Stimulated activated naive B cell treated with anti-CD40 and anti-IgM and Interleukin-4, amounts not matched to agents 10 μg/mL and 1 μg/mL and 100 μg/mL, for 72 hours (primary cell): ENCODE measurements at regions not wholly inside any gene's neighbourhood (a gene's known extent, or its start where the extent isn't known, plus 50 kb on each side); places are given as distances from the start of the nearest gene placed in this dataset.
"Not testable (repeated sequence)": the region's sequence is repeated elsewhere in the genome, so short reads cannot be mapped to it uniquely, and the experiment has no call there.

Experiments used
- ATAC-seq, 2 donors: fragments of 150-1000 bp; cut with Tn5 transposase; replicated peaks; 2 replicates each; pipeline ENCODE4 v1.10.0; 2021; ENCODE audit warnings: moderate library complexity in 1 of 2
- DNase-seq: peaks from one replicate; pipeline ENCODE4 v3.0.0; 2021
- H3K27ac Mint-ChIP-seq: one replicate; pipeline ENCODE4 v1.8.0; 2022; ENCODE audit warnings: mild to moderate bottlenecking, mixed read lengths
- H3K27me3 Mint-ChIP-seq, 2 donors: one replicate each; pipeline ENCODE4 v1.8.0; 2022; ENCODE audit warnings: mixed read lengths in 2 of 2
- H3K36me3 Mint-ChIP-seq, 2 donors: one replicate each; pipeline ENCODE4 v1.8.0; 2022; ENCODE audit warnings: mixed read lengths in 2 of 2, mild to moderate bottlenecking in 1 of 2
- H3K4me1 Mint-ChIP-seq, 2 donors: one replicate each; pipeline ENCODE4 v1.8.0; 2022; ENCODE audit warnings: mixed read lengths in 2 of 2, mild to moderate bottlenecking in 1 of 2
- H3K4me3 Mint-ChIP-seq, 2 donors: one replicate each; pipeline ENCODE4 v1.8.0; 2022; ENCODE audit warnings: mild to moderate bottlenecking in 2 of 2, mixed read lengths in 2 of 2, moderate library complexity in 1 of 2
- H3K9me3 Mint-ChIP-seq, 2 donors: one replicate each; pipeline ENCODE4 v1.8.0; 2022; ENCODE audit warnings: mixed read lengths in 2 of 2, mild to moderate bottlenecking in 1 of 2

GRCh38 chr21:18715606-18716005, 312.0 kb upstream of the TMPRSS15 start:
- no peak overlapping the region for H3K27ac Mint-ChIP-seq
- H3K4me3 Mint-ChIP-seq: no peak overlapping the region
- H3K36me3 Mint-ChIP-seq: peaks cover 0 to 1% of the 10 kb centered on the region in 2 donors
- peaks cover 7 to 9% of the 10 kb centered on the region in 2 donors for H3K9me3 Mint-ChIP-seq
- H3K4me1 Mint-ChIP-seq: no peaks in the 10 kb centered on the region
- no peaks in the 10 kb centered on the region for H3K27me3 Mint-ChIP-seq
- ATAC-seq (no peak), DNase-seq (no peak)

DNA sequence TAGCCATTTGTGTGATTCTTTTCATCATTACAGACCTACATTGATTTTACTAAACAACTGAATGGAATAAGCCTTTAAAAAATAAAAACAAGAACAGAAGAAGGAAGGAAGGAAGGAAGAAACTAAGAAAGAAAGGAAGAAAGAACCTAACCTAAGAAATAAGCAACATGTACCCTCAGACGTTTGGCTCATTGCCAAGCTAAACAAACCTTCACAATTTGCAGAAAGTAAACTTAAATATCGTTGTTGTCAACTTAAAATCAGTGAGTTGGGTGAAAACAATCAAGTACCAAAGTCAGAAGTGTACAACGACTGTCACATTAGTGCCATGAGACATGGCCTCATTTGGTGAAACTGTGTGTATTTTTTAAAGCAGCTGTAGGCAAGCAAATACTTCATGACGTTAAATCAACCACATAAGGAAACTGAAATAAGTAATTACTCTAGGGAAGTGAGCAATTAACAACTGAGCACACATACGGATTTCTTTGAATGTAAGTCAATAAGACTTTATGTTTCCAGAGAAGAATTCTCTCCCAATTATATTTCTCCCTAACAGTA, 313.1 kb upstream of the TMPRSS15 start:
- no peaks in the 10 kb centered on the region for H3K27me3 Mint-ChIP-seq
- H3K36me3 Mint-ChIP-seq: peaks cover 0 to 1% of the 10 kb centered on the region in 2 donors
- H3K4me1 Mint-ChIP-seq: no peaks in the 10 kb centered on the region
- ATAC-seq (no peak), DNase-seq (no peak)
- H3K9me3 Mint-ChIP-seq: peaks cover 5 to 7% of the 10 kb centered on the region in 2 donors
- H3K27ac Mint-ChIP-seq: no peak overlapping the region
- no peak overlapping the region for H3K4me3 Mint-ChIP-seq

- Mint-ChIP-seq H3K27ac (no peak overlapping the region), H3K27me3 (peaks cover 4 to 6% of the 10 kb centered on the region in 2 donors), H3K9me3 (no peaks in the 10 kb centered on the region), H3K36me3 (no peaks in the 10 kb centered on the region), H3K4me3 (no peak overlapping the region), H3K4me1 (no peaks in the 10 kb centered on the region)
- DNase-seq (no peak), ATAC-seq (no peak)
These were observed 318.6 kb upstream of the TMPRSS15 start for GRCh38 chr21:18722193-18722592.

GRCh38 chr21:18723171-18723570, 319.6 kb upstream of the TMPRSS15 start:
- ATAC-seq (no peak), DNase-seq (no peak)
- H3K36me3 Mint-ChIP-seq: no peaks in the 10 kb centered on the region
- H3K4me3 Mint-ChIP-seq: no peak overlapping the region
- H3K9me3 Mint-ChIP-seq: no peaks in the 10 kb centered on the region
- H3K4me1 Mint-ChIP-seq: no peaks in the 10 kb centered on the region
- peaks cover 4 to 6% of the 10 kb centered on the region in 2 donors for H3K27me3 Mint-ChIP-seq
- H3K27ac Mint-ChIP-seq: no peak overlapping the region

DNA sequence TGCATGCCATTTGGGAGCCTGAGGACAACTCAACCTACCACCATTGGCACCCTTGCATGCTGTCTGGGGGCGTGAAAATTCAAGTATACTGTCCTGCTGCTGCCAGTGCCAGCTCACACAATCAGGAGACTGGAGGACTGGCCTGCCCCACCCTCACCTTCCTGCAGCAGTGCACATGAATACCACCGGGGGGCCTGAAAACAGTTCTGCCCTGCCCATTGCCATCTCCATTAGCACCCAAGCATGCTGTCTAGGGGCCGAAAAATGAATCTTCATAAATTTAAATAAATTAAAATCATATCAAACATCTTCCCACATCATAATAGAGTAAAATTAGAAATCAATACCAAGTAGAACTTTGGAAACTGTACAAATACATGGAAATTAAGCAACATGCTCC, 322.1 kb upstream of the TMPRSS15 start:
- peaks cover 4 to 6% of the 10 kb centered on the region in 2 donors for H3K27me3 Mint-ChIP-seq
- H3K36me3 Mint-ChIP-seq: no peaks in the 10 kb centered on the region
- no peak overlapping the region for H3K27ac Mint-ChIP-seq
- H3K9me3 Mint-ChIP-seq: no peaks in the 10 kb centered on the region
- H3K4me3 Mint-ChIP-seq: no peak overlapping the region
- H3K4me1 Mint-ChIP-seq: no peaks in the 10 kb centered on the region
- DNase-seq (no peak), ATAC-seq (peak in 1 of 2 donors; percentile 54)

GRCh38 chr21:18741954-18742353, 338.4 kb upstream of the TMPRSS15 start:
- no peak for DNase-seq
- no peak for ATAC-seq
- no peaks in the 10 kb centered on the region for H3K4me1 Mint-ChIP-seq
- H3K27me3 Mint-ChIP-seq: no peaks in the 10 kb centered on the region
- no peaks in the 10 kb centered on the region for H3K36me3 Mint-ChIP-seq
- H3K4me3 Mint-ChIP-seq: no peak overlapping the region
- no peak overlapping the region for H3K27ac Mint-ChIP-seq
- H3K9me3 Mint-ChIP-seq: no peaks in the 10 kb centered on the region

- Mint-ChIP-seq H3K27ac (no peak overlapping the region), H3K4me3 (no peak overlapping the region), H3K27me3 (no peaks in the 10 kb centered on the region), H3K36me3 (no peaks in the 10 kb centered on the region), H3K9me3 (no peaks in the 10 kb centered on the region), H3K4me1 (no peaks in the 10 kb centered on the region)
- DNase-seq (no peak), ATAC-seq (no peak)
These were observed 339.9 kb upstream of the TMPRSS15 start for GRCh38 chr21:18743531-18743930.

DNA sequence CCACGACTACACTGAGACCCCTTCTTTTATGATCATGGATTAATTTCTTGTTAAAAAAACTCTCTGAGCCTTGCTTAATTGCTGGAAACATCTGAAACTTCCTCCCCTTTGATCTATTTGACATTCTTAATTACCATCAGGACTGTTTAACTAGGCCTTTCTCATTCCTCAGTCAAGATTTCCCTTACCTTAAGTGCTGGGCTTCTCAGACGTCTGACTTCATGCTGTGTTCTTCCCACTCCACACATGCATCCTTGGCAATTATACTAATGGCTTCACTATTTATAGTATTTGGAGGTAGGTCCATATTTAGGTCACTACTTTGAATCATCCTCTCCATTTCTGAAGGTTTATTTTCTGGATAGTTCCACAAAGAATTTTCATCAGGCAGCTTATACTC, 341.3 kb upstream of the TMPRSS15 start:
- ATAC-seq: no peak
- no peaks in the 10 kb centered on the region for H3K27me3 Mint-ChIP-seq
- H3K9me3 Mint-ChIP-seq: no peaks in the 10 kb centered on the region
- no peaks in the 10 kb centered on the region for H3K4me1 Mint-ChIP-seq
- no peak overlapping the region for H3K4me3 Mint-ChIP-seq
- H3K27ac Mint-ChIP-seq: no peak overlapping the region
- no peak for DNase-seq
- H3K36me3 Mint-ChIP-seq: no peaks in the 10 kb centered on the region

DNA sequence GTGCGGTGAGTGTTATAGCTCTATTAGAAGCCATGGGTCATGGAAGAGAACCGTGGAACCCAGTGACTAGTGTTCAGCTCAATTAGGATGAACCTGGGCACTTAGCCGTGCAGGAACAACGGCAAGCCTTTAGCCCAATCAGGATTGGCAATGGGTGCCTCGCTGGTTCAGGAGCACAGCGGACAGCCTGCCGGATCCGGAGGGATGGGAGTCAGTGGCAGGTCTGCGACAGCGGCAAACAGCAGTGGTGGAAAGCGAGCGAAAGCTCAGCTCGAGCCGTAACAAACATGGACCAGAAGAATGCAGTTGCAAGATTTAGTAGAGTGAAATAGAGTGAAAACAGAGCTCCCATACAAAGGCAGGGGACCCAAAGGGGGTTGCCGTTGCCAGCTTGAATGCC, 349.3 kb upstream of the TMPRSS15 start:
- H3K4me1 Mint-ChIP-seq, H3K9me3 Mint-ChIP-seq, DNase-seq, H3K4me3 Mint-ChIP-seq, H3K36me3 Mint-ChIP-seq, H3K27ac Mint-ChIP-seq, H3K27me3 Mint-ChIP-seq, ATAC-seq: not testable (repeated sequence)

GRCh38 chr21:18756272-18756671, 352.7 kb upstream of the TMPRSS15 start:
- H3K27me3 Mint-ChIP-seq, H3K9me3 Mint-ChIP-seq, H3K36me3 Mint-ChIP-seq, H3K4me1 Mint-ChIP-seq, ATAC-seq, DNase-seq, H3K27ac Mint-ChIP-seq, H3K4me3 Mint-ChIP-seq: not testable (repeated sequence)

- H3K27ac Mint-ChIP-seq: no peak overlapping the region
- peaks cover 0 to 4% of the 10 kb centered on the region in 2 donors for H3K9me3 Mint-ChIP-seq
- ATAC-seq: no peak
- no peak overlapping the region for H3K4me3 Mint-ChIP-seq
- H3K36me3 Mint-ChIP-seq: no peaks in the 10 kb centered on the region
- H3K4me1 Mint-ChIP-seq: no peaks in the 10 kb centered on the region
- no peaks in the 10 kb centered on the region for H3K27me3 Mint-ChIP-seq
- no peak for DNase-seq
These were observed 355.7 kb upstream of the TMPRSS15 start for GRCh38 chr21:18759267-18759666.

- ATAC-seq: no peak
These were observed 356.2 kb upstream of the TMPRSS15 start for GRCh38 chr21:18759751-18760161.

GRCh38 chr21:18760247-18760646, 356.7 kb upstream of the TMPRSS15 start:
- no peak for DNase-seq
- peaks cover 0 to 4% of the 10 kb centered on the region in 2 donors for H3K9me3 Mint-ChIP-seq
- H3K4me3 Mint-ChIP-seq: no peak overlapping the region

More at GRCh38 chr21:18759751-18760161, 356.2 kb upstream of the TMPRSS15 start:
- Mint-ChIP-seq H3K27ac (no peak overlapping the region), H3K4me1 (no peaks in the 10 kb centered on the region), H3K9me3 (peaks cover 0 to 4% of the 10 kb centered on the region in 2 donors), H3K4me3 (no peak overlapping the region), H3K36me3 (no peaks in the 10 kb centered on the region), H3K27me3 (no peaks in the 10 kb centered on the region)
- DNase-seq: no peak

DNA sequence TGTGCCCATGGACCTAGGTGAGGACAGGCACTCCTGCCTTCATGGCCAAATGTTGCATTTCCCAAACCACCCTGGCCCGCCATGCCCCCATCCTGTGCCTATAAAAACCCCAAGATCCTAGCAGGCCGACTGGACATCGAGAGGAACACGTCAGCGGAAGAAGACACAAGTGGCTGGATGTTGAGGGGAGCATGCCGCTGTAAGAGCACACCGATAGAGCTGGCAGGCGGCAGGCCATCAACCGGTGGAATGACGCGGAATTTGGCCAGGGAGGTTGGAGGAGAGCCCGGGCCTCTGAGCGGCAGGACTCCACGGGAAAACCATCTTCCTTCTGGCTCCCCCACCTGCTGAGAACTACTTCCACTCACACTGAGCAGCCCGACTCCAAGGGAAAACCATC, 361.1 kb upstream of the TMPRSS15 start:
- Mint-ChIP-seq H3K4me1 (peaks cover 1 to 6% of the 10 kb centered on the region in 2 donors), H3K27me3 (no peaks in the 10 kb centered on the region), H3K27ac (no peak overlapping the region), H3K36me3 (no peaks in the 10 kb centered on the region), H3K4me3 (no peak overlapping the region), H3K9me3 (peaks cover 0 to 4% of the 10 kb centered on the region in 2 donors)
- DNase-seq (no peak), ATAC-seq (no peak)

More at GRCh38 chr21:18760247-18760646, 356.7 kb upstream of the TMPRSS15 start:
- H3K36me3 Mint-ChIP-seq: no peaks in the 10 kb centered on the region
- no peak overlapping the region for H3K27ac Mint-ChIP-seq
- H3K4me1 Mint-ChIP-seq: no peaks in the 10 kb centered on the region
- no peak for ATAC-seq
- no peaks in the 10 kb centered on the region for H3K27me3 Mint-ChIP-seq

DNA sequence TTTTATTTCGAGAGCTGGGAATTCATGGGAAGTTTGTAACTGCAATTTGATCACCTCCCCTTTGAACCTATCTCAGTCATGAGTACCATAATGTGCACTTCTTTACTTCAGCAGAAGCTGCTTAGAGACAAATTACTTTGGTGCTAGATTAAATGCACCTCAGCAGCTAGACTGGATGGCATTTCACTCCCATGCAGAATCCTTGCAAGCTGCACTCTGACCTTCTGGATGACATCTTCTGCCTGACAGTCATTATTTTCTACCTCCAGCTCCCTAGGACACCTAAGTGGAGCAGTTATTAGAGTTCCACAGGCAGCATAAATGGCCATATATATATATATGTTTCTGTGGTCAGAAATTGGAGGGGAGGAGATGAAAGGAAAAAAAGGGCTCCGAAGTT, 366.0 kb upstream of the TMPRSS15 start:
- Mint-ChIP-seq H3K27me3 (no peaks in the 10 kb centered on the region), H3K4me1 (peaks cover 1 to 6% of the 10 kb centered on the region in 2 donors), H3K9me3 (peaks cover 0 to under 1% of the 10 kb centered on the region in 2 donors), H3K27ac (no peak overlapping the region), H3K4me3 (no peak overlapping the region), H3K36me3 (no peaks in the 10 kb centered on the region)
- no peak for DNase-seq
- ATAC-seq: no peak
